Uterus (tissue), 3 donors: ENCODE measurements at regions not wholly inside any gene's neighbourhood (a gene's known extent, or its start where the extent isn't known, plus 50 kb on each side); places are given as distances from the start of the nearest gene placed in this dataset.

Experiments used
- DNase-seq, 2 donors: peaks; one replicate each; pipeline ENCODE4 v3.0.0-alpha.2; 2019 to 2020
- H3K27ac ChIP-seq, 2 donors: fragments of 200-600 bp; sonication (generic); 1 replicate in 1 of 2; 2 replicates in 1 of 2; pipeline ENCODE4 v1.5.1; 2016 to 2018
- H3K27me3 ChIP-seq, 2 donors: fragments of 200-600 bp; sonication (generic); one replicate each; pipeline ENCODE4 v1.5.1; 2018 to 2019; ENCODE audit warnings: control low read depth in 1 of 2
- H3K36me3 ChIP-seq, 2 donors: fragments of 200-600 bp; sonication (generic); one replicate each; pipeline ENCODE4 v1.5.1; 2019; ENCODE audit warnings: control low read depth in 1 of 2
- H3K4me1 ChIP-seq, 2 donors: fragments of 200-600 bp; sonication (generic); one replicate each; pipeline ENCODE4 v1.5.1; 2018 to 2019; ENCODE audit warnings: control low read depth in 1 of 2
- H3K4me3 ChIP-seq, 2 donors: fragments of 200-600 bp; sonication (generic); 1 replicate in 1 of 2; 2 replicates in 1 of 2; pipeline ENCODE4 v1.5.1; 2018 to 2019; ENCODE audit warnings: mild to moderate bottlenecking in 1 of 2
- H3K9me3 ChIP-seq, 2 donors: fragments of 200-600 bp; sonication (generic); one replicate each; pipeline ENCODE4 v1.5.1; 2019; ENCODE audit warnings: control low read depth in 1 of 2
- CTCF ChIP-seq, 4 experiments: fragments of 200-600 bp in 2 of 4; fragments of 450-650 bp in 2 of 4; sonication (generic) in 2 of 4; IDR thresholded peaks; one replicate each; pipeline ENCODE4 v1.5.1; 2016 to 2019; ENCODE audit warnings: antibody characterized with exemption in 4 of 4, mild to moderate bottlenecking in 2 of 4, moderate library complexity in 1 of 4
- POLR2A ChIP-seq, 2 donors: fragments of 450-650 bp; IDR thresholded peaks; one replicate each; pipeline ENCODE4 v1.6.1; 2016; ENCODE audit warnings: antibody characterized with exemption in 2 of 2, mild to moderate bottlenecking in 1 of 2, moderate library complexity in 1 of 2
- intact Hi-C: fragments of 100-400 bp; cut with DNase I; formaldehyde crosslinking; loops from one replicate; pipeline ENCODE4 v1.15.1; 2023; ENCODE audit warnings: low total_unique reads
- donor health status: DM: yes; HTN: yes; CAD: no.

- no peaks in the 10 kb centered on the region for H3K9me3 ChIP-seq
Measured at GRCh38 chr2:216275890-216276289, 96.4 kb downstream of the MARCHF4 start.

GRCh38 chr2:216274194-216274840 is 98.0 kb downstream of the MARCHF4 start:
- H3K4me1 ChIP-seq, result no peaks in the 10 kb centered on the region
- H3K4me3 ChIP-seq, result no peak overlapping the region
- H3K36me3 ChIP-seq, result no peaks in the 10 kb centered on the region
- no peak overlapping the region for H3K27ac ChIP-seq
- no peak for DNase-seq
- TF ChIP-seq CTCF (IDR thresholded peaks at IDR 0.05), result no peak
- TF ChIP-seq POLR2A (IDR thresholded peaks at IDR 0.05), result no peak
- no peaks in the 10 kb centered on the region for H3K27me3 ChIP-seq
- H3K9me3 ChIP-seq, result no peaks in the 10 kb centered on the region
- intact Hi-C loops, result no loop called here

More at GRCh38 chr2:216275890-216276289, 96.4 kb downstream of the MARCHF4 start:
- no peak for DNase-seq
- intact Hi-C loops, result no loop called here
- TF ChIP-seq POLR2A (IDR thresholded peaks at IDR 0.05) (no peak), CTCF (IDR thresholded peaks at IDR 0.05) (no peak)
- Histone ChIP-seq H3K27me3 (no peaks in the 10 kb centered on the region), H3K27ac (no peak overlapping the region), H3K36me3 (no peaks in the 10 kb centered on the region), H3K4me3 (no peak overlapping the region), H3K4me1 (no peaks in the 10 kb centered on the region)

GRCh38 chr2:216261042-216261537 is 111.2 kb downstream of the MARCHF4 start:
- no peak overlapping the region for H3K27ac ChIP-seq
- intact Hi-C loops, result no loop called here
- H3K4me1 ChIP-seq, result no peaks in the 10 kb centered on the region
- TF ChIP-seq CTCF (IDR thresholded peaks at IDR 0.05) (no peak), POLR2A (IDR thresholded peaks at IDR 0.05) (no peak)
- H3K4me3 ChIP-seq, result no peak overlapping the region
- no peaks in the 10 kb centered on the region for H3K27me3 ChIP-seq
- H3K36me3 ChIP-seq, result no peaks in the 10 kb centered on the region
- no peak for DNase-seq
- no peaks in the 10 kb centered on the region for H3K9me3 ChIP-seq

- Histone ChIP-seq H3K4me1 (no peaks in the 10 kb centered on the region), H3K27me3 (no peaks in the 10 kb centered on the region), H3K27ac (no peak overlapping the region), H3K4me3 (no peak overlapping the region), H3K36me3 (no peaks in the 10 kb centered on the region), H3K9me3 (no peaks in the 10 kb centered on the region)
- TF ChIP-seq CTCF (IDR thresholded peaks at IDR 0.05) (no peak), POLR2A (IDR thresholded peaks at IDR 0.05) (no peak)
- DNase-seq, result no peak
- intact Hi-C loops, result no loop called here
Measured at GRCh38 chr2:216260629-216261028, 111.7 kb downstream of the MARCHF4 start.

GRCh38 chr2:216259081-216259480 is 113.2 kb downstream of the MARCHF4 start:
- Histone ChIP-seq H3K36me3 (no peaks in the 10 kb centered on the region), H3K27me3 (no peaks in the 10 kb centered on the region), H3K4me3 (no peak overlapping the region), H3K9me3 (no peaks in the 10 kb centered on the region), H3K4me1 (no peaks in the 10 kb centered on the region), H3K27ac (no peak overlapping the region)
- no peak for TF ChIP-seq CTCF (IDR thresholded peaks at IDR 0.05)
- no peak for TF ChIP-seq POLR2A (IDR thresholded peaks at IDR 0.05)
- intact Hi-C loops, result no loop called here
- no peak for DNase-seq
